ENCODE measurements at regions not wholly inside any gene's neighbourhood (a gene's known extent, or its start where the extent isn't known, plus 50 kb on each side); places are given as distances from the start of the nearest gene placed in this dataset.

DNA sequence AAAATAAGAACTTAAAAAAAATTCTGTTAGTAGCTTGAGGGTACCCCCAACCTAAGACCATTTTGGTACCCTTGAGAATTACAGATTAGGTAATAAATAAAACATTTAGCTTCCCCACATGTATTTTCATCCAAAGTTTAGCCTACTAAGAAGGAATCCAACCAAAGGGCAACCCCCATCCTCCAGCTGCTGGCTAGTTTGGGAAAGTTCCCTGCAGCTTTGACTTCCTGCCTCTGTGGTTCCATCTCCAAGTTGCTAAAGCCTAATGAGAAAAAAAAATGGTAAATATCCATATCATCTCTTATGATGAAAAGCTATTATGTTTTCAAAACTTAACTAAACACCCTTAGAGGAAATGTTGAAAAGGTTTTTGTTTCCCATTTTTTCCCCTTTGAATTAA lies 547.2 kb downstream of the ANKRD7 start:
- DNase-seq (ENCODE audit: low spot score) = no peak
- no peak overlapping the region for H3K4me3 ChIP-seq (ENCODE audit: severe bottlenecking)

DNA sequence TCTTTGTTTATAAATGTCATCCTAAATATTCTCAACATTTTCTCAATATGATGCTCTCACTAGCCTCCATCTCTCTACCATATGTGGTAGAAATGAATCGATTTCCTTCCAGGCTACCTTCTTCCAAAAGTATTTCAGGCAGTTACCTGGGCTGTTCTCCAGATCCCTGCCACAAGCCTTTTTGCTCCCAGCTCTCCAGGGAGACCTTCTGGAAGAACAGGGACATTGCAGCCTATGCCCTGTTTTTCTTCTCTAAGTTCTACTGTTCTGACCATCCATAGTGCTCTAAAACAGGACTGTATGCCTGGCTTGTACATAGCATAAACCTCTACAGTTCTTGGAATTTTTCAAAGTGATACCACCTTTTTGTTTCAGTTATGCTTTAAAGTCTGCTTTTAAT lies 552.8 kb downstream of the ANKRD7 start:
- Histone ChIP-seq H3K4me3 (ENCODE audit: severe bottlenecking) (no peak overlapping the region), H3K4me1 (ENCODE audit: insufficient read depth, poor library complexity, severe bottlenecking) (no peaks in the 10 kb centered on the region), H3K36me3 (ENCODE audit: low read depth) (no peaks in the 10 kb centered on the region), H3K27me3 (ENCODE audit: insufficient read depth, poor library complexity, severe bottlenecking) (no peaks in the 10 kb centered on the region), H3K27ac (ENCODE audit: poor library complexity, severe bottlenecking) (no peak overlapping the region), H3K9me3 (ENCODE audit: severe bottlenecking) (no peaks in the 10 kb centered on the region)
- ATAC-seq (ENCODE audit: low read depth) = 0 out of 3 replicates have a peak, but pooled peaks have one; percentile 36
- DNase-seq (ENCODE audit: low spot score) = no peak
- TF ChIP-seq, protein P1, sequence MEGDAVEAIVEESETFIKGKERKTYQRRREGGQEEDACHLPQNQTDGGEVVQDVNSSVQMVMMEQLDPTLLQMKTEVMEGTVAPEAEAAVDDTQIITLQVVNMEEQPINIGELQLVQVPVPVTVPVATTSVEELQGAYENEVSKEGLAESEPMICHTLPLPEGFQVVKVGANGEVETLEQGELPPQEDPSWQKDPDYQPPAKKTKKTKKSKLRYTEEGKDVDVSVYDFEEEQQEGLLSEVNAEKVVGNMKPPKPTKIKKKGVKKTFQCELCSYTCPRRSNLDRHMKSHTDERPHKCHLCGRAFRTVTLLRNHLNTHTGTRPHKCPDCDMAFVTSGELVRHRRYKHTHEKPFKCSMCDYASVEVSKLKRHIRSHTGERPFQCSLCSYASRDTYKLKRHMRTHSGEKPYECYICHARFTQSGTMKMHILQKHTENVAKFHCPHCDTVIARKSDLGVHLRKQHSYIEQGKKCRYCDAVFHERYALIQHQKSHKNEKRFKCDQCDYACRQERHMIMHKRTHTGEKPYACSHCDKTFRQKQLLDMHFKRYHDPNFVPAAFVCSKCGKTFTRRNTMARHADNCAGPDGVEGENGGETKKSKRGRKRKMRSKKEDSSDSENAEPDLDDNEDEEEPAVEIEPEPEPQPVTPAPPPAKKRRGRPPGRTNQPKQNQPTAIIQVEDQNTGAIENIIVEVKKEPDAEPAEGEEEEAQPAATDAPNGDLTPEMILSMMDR (IDR thresholded peaks at IDR 0.05; ENCODE audit: poor library complexity, severe bottlenecking) = no peak

More for the DNA sequence above, 547.2 kb downstream of the ANKRD7 start:
- TF ChIP-seq, protein P1 (IDR thresholded peaks at IDR 0.05; ENCODE audit: poor library complexity, severe bottlenecking) = no peak
- no peaks in the 10 kb centered on the region for H3K4me1 ChIP-seq (ENCODE audit: insufficient read depth, poor library complexity, severe bottlenecking)
- no peaks in the 10 kb centered on the region for H3K27me3 ChIP-seq (ENCODE audit: insufficient read depth, poor library complexity, severe bottlenecking)
- no peak overlapping the region for H3K27ac ChIP-seq (ENCODE audit: poor library complexity, severe bottlenecking)
- no peaks in the 10 kb centered on the region for H3K36me3 ChIP-seq (ENCODE audit: low read depth)
- H3K9me3 ChIP-seq (ENCODE audit: severe bottlenecking) = no peaks in the 10 kb centered on the region
- no peak for ATAC-seq (ENCODE audit: low read depth)

DNA sequence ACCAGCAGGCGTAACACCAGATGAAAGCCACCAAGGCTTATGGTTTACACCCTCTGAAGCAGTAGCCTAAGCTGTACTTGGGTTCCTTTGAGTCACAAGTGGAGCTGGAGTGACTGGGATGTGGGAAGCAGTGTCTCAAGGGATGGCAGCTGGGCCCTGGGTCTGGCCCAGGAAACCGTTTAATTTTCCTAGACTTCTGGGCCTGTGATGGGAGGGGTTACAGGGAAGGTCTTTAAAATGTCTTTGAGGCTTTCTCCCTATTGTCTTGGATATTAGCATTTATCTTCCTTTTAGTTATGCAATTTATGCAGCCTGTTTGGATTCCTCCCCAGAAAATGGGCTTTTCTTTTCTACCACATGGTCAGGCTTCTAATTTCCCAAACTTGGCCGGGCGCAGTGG lies 568.2 kb downstream of the ANKRD7 start:
- TF ChIP-seq, protein P1 (IDR thresholded peaks at IDR 0.05; ENCODE audit: poor library complexity, severe bottlenecking) = no peak
- Histone ChIP-seq H3K27ac (ENCODE audit: poor library complexity, severe bottlenecking) (no peak overlapping the region), H3K9me3 (ENCODE audit: severe bottlenecking) (no peaks in the 10 kb centered on the region), H3K4me1 (ENCODE audit: insufficient read depth, poor library complexity, severe bottlenecking) (no peaks in the 10 kb centered on the region), H3K27me3 (ENCODE audit: insufficient read depth, poor library complexity, severe bottlenecking) (no peaks in the 10 kb centered on the region), H3K36me3 (ENCODE audit: low read depth) (no peaks in the 10 kb centered on the region), H3K4me3 (ENCODE audit: severe bottlenecking) (no peak overlapping the region)
- ATAC-seq (ENCODE audit: low read depth) = no peak
- DNase-seq (ENCODE audit: low spot score) = no peak

DNA sequence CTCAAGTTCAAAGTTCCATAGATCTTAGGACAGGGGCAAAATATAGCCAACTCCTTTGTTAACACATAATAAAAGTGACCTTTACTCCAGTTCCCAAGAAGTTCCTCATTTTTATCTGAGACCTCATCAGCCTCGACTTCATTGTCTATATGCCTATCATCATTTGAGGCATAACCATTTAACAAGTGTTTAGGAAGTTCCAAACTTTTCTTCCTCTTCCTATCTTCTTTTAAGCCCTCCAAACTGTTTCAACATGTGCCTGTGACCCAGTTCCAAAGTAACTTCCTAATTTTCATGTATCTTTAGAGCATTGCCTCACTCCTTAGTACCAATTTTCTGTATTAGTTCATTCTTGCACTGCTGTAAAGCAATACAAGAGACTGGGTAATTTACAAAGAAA lies 569.1 kb downstream of the ANKRD7 start:
- TF ChIP-seq, protein P1 (IDR thresholded peaks at IDR 0.05; ENCODE audit: poor library complexity, severe bottlenecking) = no peak
- Histone ChIP-seq H3K4me1 (ENCODE audit: insufficient read depth, poor library complexity, severe bottlenecking) (no peaks in the 10 kb centered on the region), H3K27me3 (ENCODE audit: insufficient read depth, poor library complexity, severe bottlenecking) (no peaks in the 10 kb centered on the region), H3K4me3 (ENCODE audit: severe bottlenecking) (no peak overlapping the region), H3K9me3 (ENCODE audit: severe bottlenecking) (no peaks in the 10 kb centered on the region), H3K27ac (ENCODE audit: poor library complexity, severe bottlenecking) (no peak overlapping the region), H3K36me3 (ENCODE audit: low read depth) (no peaks in the 10 kb centered on the region)
- ATAC-seq (ENCODE audit: low read depth) = no peak
- DNase-seq (ENCODE audit: low spot score) = no peak

DNA sequence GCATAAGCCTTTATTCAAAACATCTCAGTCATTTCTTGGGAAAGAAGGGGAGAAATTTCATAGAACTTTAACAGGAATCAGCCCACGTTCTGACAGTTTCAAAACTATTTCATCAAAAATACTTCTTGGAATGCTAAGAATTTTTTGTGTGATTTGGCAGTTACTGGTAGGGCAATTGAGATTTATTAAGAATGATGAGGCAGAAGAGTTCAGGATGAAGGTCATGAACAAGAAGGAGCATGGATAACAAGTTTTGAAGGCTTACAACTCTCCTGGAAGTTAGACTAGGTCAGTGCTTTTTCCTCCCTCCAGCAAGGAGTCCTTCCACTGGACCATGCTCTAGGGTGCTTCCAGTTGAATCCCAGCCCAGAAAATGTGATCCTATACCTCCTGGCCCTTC lies 569.9 kb downstream of the ANKRD7 start:
- ATAC-seq (ENCODE audit: low read depth) = no peak
- TF ChIP-seq, protein P1 (IDR thresholded peaks at IDR 0.05; ENCODE audit: poor library complexity, severe bottlenecking) = no peak
- Histone ChIP-seq H3K4me3 (ENCODE audit: severe bottlenecking) (no peak overlapping the region), H3K27me3 (ENCODE audit: insufficient read depth, poor library complexity, severe bottlenecking) (no peaks in the 10 kb centered on the region), H3K27ac (ENCODE audit: poor library complexity, severe bottlenecking) (no peak overlapping the region), H3K4me1 (ENCODE audit: insufficient read depth, poor library complexity, severe bottlenecking) (no peaks in the 10 kb centered on the region), H3K36me3 (ENCODE audit: low read depth) (no peaks in the 10 kb centered on the region), H3K9me3 (ENCODE audit: severe bottlenecking) (no peaks in the 10 kb centered on the region)
- DNase-seq (ENCODE audit: low spot score) = no peak

Measured in RWPE2 (cell line).